H1 (cell line): ENCODE measurements at regions not wholly inside any gene's neighbourhood (a gene's known extent, or its start where the extent isn't known, plus 50 kb on each side); places are given as distances from the start of the nearest gene placed in this dataset.

Source experiments
- CTCF ChIA-PET: fragments of 300-600 bp; sonication (Branson Sonifier 250); formaldehyde crosslinking; loops from one replicate; lab custom pipeline; 2021; ENCODE audit not compliant: partially characterized antibody; lab: Charles Lee
- POLR2A ChIA-PET: fragments of 300-600 bp; sonication (Branson Sonifier 250); formaldehyde crosslinking; loops from one replicate; lab custom pipeline; 2021; ENCODE audit warnings: inconsistent platforms; ENCODE audit not compliant: partially characterized antibody; lab: Charles Lee
- DNase-seq, 2 experiments: peaks; one replicate each; pipeline versions ENCODE4 v3.0.0 to v3.0.0-alpha.2; 2010 to 2022; ENCODE audit warnings: low spot score in 2 of 2, low read depth in 1 of 2, mixed read lengths in 1 of 2
- FAIRE-seq: peaks from 2 replicates; lab custom pipeline; 2011; peaks lifted over from hg19 to GRCh38; lab: Jason Lieb, UNC
- H2AFZ ChIP-seq: 2 replicates; pipeline ENCODE4 v1.8.1; 2012; ENCODE audit warnings: low read length, inconsistent platforms
- H2AK5ac ChIP-seq: 2 replicates; pipeline ENCODE4 v1.6.1; 2013; ENCODE audit warnings: low read depth, low read length
- H2BK120ac ChIP-seq: replicated peaks from 2 replicates; pipeline ENCODE3; 2013; ENCODE audit warnings: low read depth, low read length, inconsistent platforms
- H2BK12ac ChIP-seq: 2 replicates; pipeline ENCODE4 v1.6.1; 2013; ENCODE audit warnings: low read depth, low read length
- H2BK15ac ChIP-seq: 2 replicates; pipeline ENCODE4 v1.6.1; 2013; ENCODE audit warnings: low read length
- H2BK20ac ChIP-seq: 2 replicates; pipeline ENCODE4 v1.6.1; 2013; ENCODE audit warnings: low read length
- H2BK5ac ChIP-seq: 2 replicates; pipeline ENCODE4 v1.6.1; 2013; ENCODE audit warnings: low read depth, low read length
- H3K14ac ChIP-seq: 2 replicates; pipeline ENCODE4 v1.6.1; 2013; ENCODE audit warnings: inconsistent platforms; ENCODE audit not compliant: insufficient read length
- H3K18ac ChIP-seq: 2 replicates; pipeline ENCODE4 v1.6.1; 2013; ENCODE audit warnings: low read length; ENCODE audit errors: extremely low read depth
- H3K23ac ChIP-seq: 2 replicates; pipeline ENCODE4 v1.6.1; 2013; ENCODE audit warnings: inconsistent platforms; ENCODE audit not compliant: insufficient read length
- H3K23me2 ChIP-seq: 2 replicates; pipeline ENCODE4 v1.6.1; 2013; ENCODE audit warnings: low read depth, low read length
- H3K27ac ChIP-seq: 2 replicates; pipeline ENCODE4 v1.6.1; 2011; ENCODE audit warnings: low read depth, low read length, inconsistent platforms
- H3K27me3 ChIP-seq, 4 experiments: replicated peaks in 1 of 4; 1 replicate in 1 of 4; 2 replicates in 3 of 4; pipeline versions ENCODE4 v1.6.1 to v1.8.1; 2011 to 2013; ENCODE audit warnings: low read length in 3 of 4, mild to moderate bottlenecking in 3 of 4, inconsistent platforms in 2 of 4, mixed read lengths in 2 of 4, moderate library complexity in 1 of 4; ENCODE audit not compliant: control insufficient read depth in 3 of 4, insufficient read depth in 3 of 4; ENCODE audit errors: extremely low read depth in 1 of 4
- H3K36me3 ChIP-seq, 4 experiments: 2 replicates each; pipeline versions ENCODE4 v1.6.1 to v1.8.1; 2011 to 2013; ENCODE audit warnings: mild to moderate bottlenecking in 4 of 4, low read length in 3 of 4, moderate library complexity in 2 of 4, control low read depth in 1 of 4, inconsistent platforms in 1 of 4; ENCODE audit not compliant: insufficient read depth in 4 of 4, control insufficient read depth in 2 of 4
- H3K4ac ChIP-seq: replicated peaks from 2 replicates; pipeline ENCODE3; 2013; ENCODE audit warnings: low read length, low read depth, mixed read lengths, inconsistent platforms; ENCODE audit not compliant: insufficient read length
- H3K4me1 ChIP-seq, 4 experiments: replicated peaks in 1 of 4; 1 replicate in 1 of 4; 2 replicates in 3 of 4; pipeline versions ENCODE4 v1.6.1 to v1.8.1; 2011 to 2013; ENCODE audit warnings: low read length in 3 of 4, inconsistent platforms in 2 of 4, mixed read lengths in 1 of 4; ENCODE audit not compliant: insufficient read depth in 4 of 4, control insufficient read depth in 3 of 4
- H3K4me2 ChIP-seq, 2 experiments: 2 replicates each; pipeline versions ENCODE4 v1.6.1 to v1.8.1; 2011 to 2013; ENCODE audit warnings: low read depth in 2 of 2, low read length in 2 of 2, control low read depth in 1 of 2, inconsistent platforms in 1 of 2, mild to moderate bottlenecking in 1 of 2; ENCODE audit not compliant: insufficient read depth in 1 of 2
- H3K4me3 ChIP-seq, 4 experiments: fragments of 200-600, 300-600 bp in 1 of 4; sonication (generic), shearing (Covaris generic), sonication (Bioruptor Twin) in 1 of 4; 2 replicates each; pipeline versions ENCODE4 v1.5.1 to v1.8.1; 2011 to 2016; ENCODE audit warnings: low read length in 4 of 4, low read depth in 3 of 4, control low read depth in 2 of 4, inconsistent platforms in 2 of 4, mild to moderate bottlenecking in 2 of 4, mixed read lengths in 1 of 4, moderate library complexity in 1 of 4; ENCODE audit not compliant: insufficient read depth in 2 of 4; ENCODE audit errors: extremely low read depth in 1 of 4
- H3K56ac ChIP-seq: replicated peaks from 2 replicates; pipeline ENCODE3; 2013; ENCODE audit warnings: low read depth, mild to moderate bottlenecking, mixed read lengths, low read length, inconsistent platforms; ENCODE audit not compliant: insufficient read length
- H3K79me1 ChIP-seq: 2 replicates; pipeline ENCODE4 v1.6.1; 2013; ENCODE audit warnings: low read depth, low read length, control low read depth
- H3K79me2 ChIP-seq, 2 experiments: 2 replicates each; pipeline versions ENCODE4 v1.6.1 to v1.8.1; 2012 to 2013; ENCODE audit warnings: low read length in 2 of 2, mild to moderate bottlenecking in 2 of 2, inconsistent platforms in 1 of 2; ENCODE audit not compliant: insufficient read depth in 2 of 2, control insufficient read depth in 1 of 2
- H3K9ac ChIP-seq, 4 experiments: replicated peaks in 1 of 4; 1 replicate in 1 of 4; 2 replicates in 3 of 4; pipeline versions ENCODE4 v1.6.1 to v1.8.1; 2011 to 2013; ENCODE audit warnings: low read depth in 3 of 4, low read length in 3 of 4, control low read depth in 2 of 4, mild to moderate bottlenecking in 2 of 4, moderate library complexity in 2 of 4, inconsistent platforms in 1 of 4; ENCODE audit errors: extremely low read depth in 1 of 4
- H3K9me3 ChIP-seq, 2 experiments: 2 replicates each; pipeline versions ENCODE4 v1.6.1 to v1.8.1; 2012 to 2013; ENCODE audit warnings: mild to moderate bottlenecking in 2 of 2, moderate library complexity in 2 of 2, control low read depth in 1 of 2, inconsistent platforms in 1 of 2, low read depth in 1 of 2, low read length in 1 of 2, mixed read lengths in 1 of 2; ENCODE audit not compliant: insufficient read depth in 2 of 2
- H4K20me1 ChIP-seq, 2 experiments: replicated peaks in 1 of 2; 2 replicates each; pipeline versions ENCODE3 to v1.8.1; 2011 to 2013; ENCODE audit warnings: inconsistent platforms in 2 of 2, low read length in 2 of 2, mild to moderate bottlenecking in 1 of 2; ENCODE audit not compliant: insufficient read depth in 2 of 2, control insufficient read depth in 1 of 2
- H4K5ac ChIP-seq: 2 replicates; pipeline ENCODE4 v1.6.1; 2013; ENCODE audit warnings: low read length, low read depth, mixed read lengths, inconsistent platforms; ENCODE audit not compliant: insufficient read length
- H4K8ac ChIP-seq: 2 replicates; pipeline ENCODE4 v1.8.0; 2013; ENCODE audit warnings: mild to moderate bottlenecking, moderate library complexity, low read length, inconsistent platforms; ENCODE audit not compliant: insufficient read depth; ENCODE audit errors: extremely low read depth
- H4K91ac ChIP-seq: replicated peaks from 2 replicates; pipeline ENCODE3; 2013; ENCODE audit warnings: low read length, mixed read lengths, inconsistent platforms; ENCODE audit not compliant: insufficient read length
- CBX8 ChIP-seq: fragments of 300-800, 300-1000 bp; sonication (generic); IDR thresholded peaks from 2 replicates; pipeline ENCODE4 v1.7.1; 2016; ENCODE audit warnings: low read depth, low read length, borderline replicate concordance
- CHD1 ChIP-seq: IDR thresholded peaks from 2 replicates; pipeline ENCODE4 v1.6.1; 2012; ENCODE audit warnings: low read depth, low read length, improper control_type of control experiment
- EP300 ChIP-seq, 2 experiments: IDR thresholded peaks; 1 replicate in 1 of 2; 2 replicates in 1 of 2; pipeline ENCODE4 v1.6.1; 2011 to 2012; ENCODE audit warnings: low read depth in 2 of 2, low read length in 2 of 2, mild to moderate bottlenecking in 2 of 2, borderline replicate concordance in 1 of 2, inconsistent platforms in 1 of 2, moderate library complexity in 1 of 2
- GABPA ChIP-seq: IDR thresholded peaks from 2 replicates; pipeline ENCODE4 v1.6.1; 2011; ENCODE audit warnings: mild to moderate bottlenecking, low read length, moderate library complexity, borderline replicate concordance; ENCODE audit not compliant: insufficient read depth
- NRF1 ChIP-seq: IDR thresholded peaks from 2 replicates; pipeline ENCODE4 v1.6.1; 2011; ENCODE audit warnings: mild to moderate bottlenecking, low read depth, low read length, improper control_type of control experiment
- SIN3A ChIP-seq, 2 experiments: IDR thresholded peaks in 1 of 2; conservative IDR thresholded peaks in 1 of 2; 2 replicates each; pipeline ENCODE4 v1.6.1; 2011 to 2012; ENCODE audit warnings: low read length in 2 of 2, improper control_type of control experiment in 1 of 2, low read depth in 1 of 2, mild to moderate bottlenecking in 1 of 2
- TCF12 ChIP-seq: IDR thresholded peaks from 2 replicates; pipeline ENCODE4 v1.6.1; 2011; ENCODE audit warnings: low read depth, mild to moderate bottlenecking, low read length
- WGBS, 2 experiments: shearing (Covaris generic) in 1 of 2; methylation state at CpG; one replicate each; pipeline versions ENCODE4 v1.1.6 to v1.1.7; 2013 to 2015; ENCODE audit warnings: low lambda C conversion rate in 2 of 2, mixed read lengths in 2 of 2, inconsistent platforms in 1 of 2, low coverage in 1 of 2, missing lambda C conversion rate in 1 of 2; ENCODE audit not compliant: insufficient replicate concordance in 2 of 2, insufficient coverage in 1 of 2, insufficient read length in 1 of 2; ENCODE audit errors: extremely low coverage in 1 of 2, missing lambda C conversion rate in 1 of 2; 5-methylcytosine and 5-hydroxymethylcytosine counted together

- no peak for FAIRE-seq
- Histone ChIP-seq H3K23ac (no peak overlapping the region), H3K4ac (no peak overlapping the region), H3K79me1 (no peaks in the 10 kb centered on the region), H3K14ac (no peak overlapping the region), H3K9me3 (no peaks in the 10 kb centered on the region), H3K27ac (no peak overlapping the region), H2AK5ac (no peak overlapping the region), H3K18ac (no peak overlapping the region), H3K27me3 (no peaks in the 10 kb centered on the region), H3K23me2 (no peaks in the 10 kb centered on the region), H4K91ac (no peak overlapping the region), H3K4me2 (no peak overlapping the region), H3K56ac (no peak overlapping the region), H2BK15ac (no peak overlapping the region), H2BK12ac (no peak overlapping the region), H4K8ac (no peak overlapping the region), H2AFZ (no peak overlapping the region), H2BK120ac (no peak overlapping the region), H4K5ac (no peak overlapping the region), H2BK20ac (no peak overlapping the region), H3K4me1 (no peaks in the 10 kb centered on the region), H3K79me2 (no peaks in the 10 kb centered on the region), H4K20me1 (no peaks in the 10 kb centered on the region), H3K36me3 (no peaks in the 10 kb centered on the region), H2BK5ac (no peak overlapping the region), H3K4me3 (no peak overlapping the region), H3K9ac (no peak overlapping the region)
- DNase-seq = no peak
- 84% methylated on average over 6 of the region's 6 CpGs; no CpG with 5 or more reads in 1 of the 2 experiments for WGBS, 2 experiments
- POLR2A ChIA-PET = interaction anchor here (0.6 kb wide), 1 partner anchor 814 kb away, joined by 3 read pairs; no protein-coding TSS in a partner anchor
- no peak for TF ChIP-seq GABPA
- no peak for TF ChIP-seq CHD1
- TF ChIP-seq NRF1 = no peak
- no peak for TF ChIP-seq EP300 (IDR thresholded peaks at IDR 0.05; ENCODE audit: borderline replicate concordance in 1 of 2, low read depth in 2 of 2, low read length in 2 of 2)
- TF ChIP-seq SIN3A (conservative IDR thresholded peaks at IDR 0.05 in 1 of 2, IDR thresholded peaks at IDR 0.05 in 1 of 2; ENCODE audit: low read depth in 1 of 2, low read length in 2 of 2) = no peak
- TF ChIP-seq TCF12 = no peak
- TF ChIP-seq CBX8 = no peak
- CTCF ChIA-PET = interaction anchor here (0.8 kb wide), 1 partner anchor 44 kb away, joined by 3 read pairs; no protein-coding TSS in a partner anchor
These were observed 399.9 kb upstream of the CYRIA start for GRCh38 chr2:17065536-17065935.
